T-helper 1 cell treated with Interleukin-12 subunit alpha and Interleukin-12 subunit beta and Interleukin-4 antibody, amounts not matched to agents 30 ng/mL and 1 ng/mL, for 36 hours (primary cell): ENCODE measurements at regions not wholly inside any gene's neighbourhood (a gene's known extent, or its start where the extent isn't known, plus 50 kb on each side); places are given as distances from the start of the nearest gene placed in this dataset.
"Not testable (repeated sequence)": the region's sequence is repeated elsewhere in the genome, so short reads cannot be mapped to it uniquely, and the experiment has no call there.

ENCODE experiments used
- intact Hi-C: fragments of 100-400 bp; cut with micrococcal nuclease; formaldehyde crosslinking; loops from one replicate; pipeline ENCODE4 v1.15.1; 2024

- intact Hi-C loops = no loop called here
Measured at GRCh38 chrY:7320751-7321150, 409.2 kb upstream of the AMELY start.

GRCh38 chrY:7320171-7320570 is 408.6 kb upstream of the AMELY start:
- intact Hi-C loops = not testable (repeated sequence)

GRCh38 chrY:7318122-7318521 is 406.6 kb upstream of the AMELY start:
- intact Hi-C loops = no loop called here

- intact Hi-C loops = no loop called here
Measured at GRCh38 chrY:7317571-7317970, 406.0 kb upstream of the AMELY start.

GRCh38 chrY:7310482-7311269 is 399.1 kb upstream of the AMELY start:
- intact Hi-C loops = loop anchor here (1.0 to 2.0 kb wide), 3 partner anchors 16 to 34 kb away; no protein-coding TSS in a partner anchor

GRCh38 chrY:7308816-7309215 is 397.3 kb upstream of the AMELY start:
- intact Hi-C loops = no loop called here

GRCh38 chrY:7302306-7302705 is 390.8 kb upstream of the AMELY start:
- intact Hi-C loops = no loop called here

- intact Hi-C loops = no loop called here
Measured at GRCh38 chrY:7299960-7300359, 388.4 kb upstream of the AMELY start.

GRCh38 chrY:7292113-7292512 is 380.6 kb upstream of the AMELY start:
- intact Hi-C loops = loop anchor here (5.0 kb wide), 1 partner anchor 35 kb away; no protein-coding TSS in a partner anchor

- intact Hi-C loops = loop anchor here (1.0 to 5.0 kb wide), 3 partner anchors 10 to 37 kb away; no protein-coding TSS in a partner anchor
Measured at GRCh38 chrY:7289889-7290833, 378.6 kb upstream of the AMELY start.

GRCh38 chrY:7288611-7289010 is 377.1 kb upstream of the AMELY start:
- intact Hi-C loops = no loop called here

- intact Hi-C loops = not testable (repeated sequence)
Measured at GRCh38 chrY:7287963-7288362, 376.4 kb upstream of the AMELY start.

- intact Hi-C loops = no loop called here
Measured at GRCh38 chrY:7285388-7285787, 373.8 kb upstream of the AMELY start.

- intact Hi-C loops = no loop called here
Measured at GRCh38 chrY:7283001-7283400, 371.4 kb upstream of the AMELY start.

GRCh38 chrY:7280151-7280740 is 368.7 kb upstream of the AMELY start:
- intact Hi-C loops = loop anchor here (1.0 to 2.0 kb wide), 2 partner anchors 10 to 315 kb away; no protein-coding TSS in a partner anchor

- intact Hi-C loops = loop anchor here (5.0 kb wide), 1 partner anchor 67 kb away; no protein-coding TSS in a partner anchor
Measured at GRCh38 chrY:7275751-7276150, 364.2 kb upstream of the AMELY start.

- intact Hi-C loops = loop anchor here (5.0 kb wide), 1 partner anchor 67 kb away; no protein-coding TSS in a partner anchor
Measured at GRCh38 chrY:7275014-7275413, 363.5 kb upstream of the AMELY start.

GRCh38 chrY:7274369-7274913 is 362.9 kb upstream of the AMELY start:
- intact Hi-C loops = loop anchor here (5.0 kb wide), 1 partner anchor 172 kb away; no protein-coding TSS in a partner anchor

GRCh38 chrY:7273587-7274203 is 362.1 kb upstream of the AMELY start:
- intact Hi-C loops = loop anchor here (1.0 to 5.0 kb wide), 5 partner anchors 17 to 309 kb away; no protein-coding TSS in a partner anchor

- intact Hi-C loops = loop anchor here (1.0 to 5.0 kb wide), 5 partner anchors 18 to 308 kb away; no protein-coding TSS in a partner anchor
Measured at GRCh38 chrY:7272556-7273195, 361.1 kb upstream of the AMELY start.
